ENCODE measurements at regions not wholly inside any gene's neighbourhood (a gene's known extent, or its start where the extent isn't known, plus 50 kb on each side); places are given as distances from the start of the nearest gene placed in this dataset.

DNA sequence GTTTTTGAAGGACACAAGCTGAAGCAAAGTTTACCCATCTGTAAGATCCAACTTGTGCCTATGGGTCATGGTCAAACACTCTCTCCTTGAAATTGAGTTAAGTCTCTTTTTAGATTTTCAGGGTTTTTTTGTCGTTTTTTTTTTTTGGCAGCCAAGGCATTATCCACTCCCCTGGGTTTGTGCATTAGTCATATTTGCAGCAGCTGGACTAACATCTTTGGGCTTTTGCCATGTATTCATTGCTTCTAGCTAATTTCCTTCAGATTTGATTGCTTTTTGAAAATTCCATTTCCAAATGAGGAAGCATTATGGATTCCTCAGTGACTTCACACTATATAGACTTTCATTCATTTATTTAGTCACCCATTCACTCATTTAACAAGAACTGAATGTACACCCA, 80.3 kb upstream of the SRRM4 start:
- H3K27me3 ChIP-seq (ENCODE audit: control insufficient read depth in 3 of 3, insufficient read depth in 3 of 3, low read length in 2 of 3), result no peaks in the 10 kb centered on the region
- no peak overlapping the region for H3K27ac ChIP-seq (ENCODE audit: low read depth in 1 of 2, low read length in 1 of 2)
- TF ChIP-seq, protein P1, sequence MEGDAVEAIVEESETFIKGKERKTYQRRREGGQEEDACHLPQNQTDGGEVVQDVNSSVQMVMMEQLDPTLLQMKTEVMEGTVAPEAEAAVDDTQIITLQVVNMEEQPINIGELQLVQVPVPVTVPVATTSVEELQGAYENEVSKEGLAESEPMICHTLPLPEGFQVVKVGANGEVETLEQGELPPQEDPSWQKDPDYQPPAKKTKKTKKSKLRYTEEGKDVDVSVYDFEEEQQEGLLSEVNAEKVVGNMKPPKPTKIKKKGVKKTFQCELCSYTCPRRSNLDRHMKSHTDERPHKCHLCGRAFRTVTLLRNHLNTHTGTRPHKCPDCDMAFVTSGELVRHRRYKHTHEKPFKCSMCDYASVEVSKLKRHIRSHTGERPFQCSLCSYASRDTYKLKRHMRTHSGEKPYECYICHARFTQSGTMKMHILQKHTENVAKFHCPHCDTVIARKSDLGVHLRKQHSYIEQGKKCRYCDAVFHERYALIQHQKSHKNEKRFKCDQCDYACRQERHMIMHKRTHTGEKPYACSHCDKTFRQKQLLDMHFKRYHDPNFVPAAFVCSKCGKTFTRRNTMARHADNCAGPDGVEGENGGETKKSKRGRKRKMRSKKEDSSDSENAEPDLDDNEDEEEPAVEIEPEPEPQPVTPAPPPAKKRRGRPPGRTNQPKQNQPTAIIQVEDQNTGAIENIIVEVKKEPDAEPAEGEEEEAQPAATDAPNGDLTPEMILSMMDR (IDR thresholded peaks at IDR 0.05; ENCODE audit: control extremely low read depth, extremely low read depth), result no peak
- H3K36me3 ChIP-seq (ENCODE audit: control insufficient read depth in 4 of 4, insufficient read depth in 4 of 4, low read length in 4 of 4), result no peaks in the 10 kb centered on the region
- WGBS, 2 donors, result 55 to 91% methylated on average over 1 of the region's 1 CpG
- DNase-seq (no peak), ATAC-seq (ENCODE audit: insufficient read depth, low FRiP score) (no peak)
- no peaks in the 10 kb centered on the region for H3K9me3 ChIP-seq (ENCODE audit: control insufficient read depth in 4 of 4, insufficient read depth in 3 of 4, low read length in 3 of 4)
- no peak overlapping the region for H3K4me3 ChIP-seq
- H3K9ac ChIP-seq (ENCODE audit: insufficient read depth in 1 of 2, low read length in 2 of 2), result no peak overlapping the region
- no peaks in the 10 kb centered on the region for H3K4me1 ChIP-seq (ENCODE audit: control insufficient read depth in 5 of 5, insufficient read depth in 5 of 5, low read length in 5 of 5)

DNA sequence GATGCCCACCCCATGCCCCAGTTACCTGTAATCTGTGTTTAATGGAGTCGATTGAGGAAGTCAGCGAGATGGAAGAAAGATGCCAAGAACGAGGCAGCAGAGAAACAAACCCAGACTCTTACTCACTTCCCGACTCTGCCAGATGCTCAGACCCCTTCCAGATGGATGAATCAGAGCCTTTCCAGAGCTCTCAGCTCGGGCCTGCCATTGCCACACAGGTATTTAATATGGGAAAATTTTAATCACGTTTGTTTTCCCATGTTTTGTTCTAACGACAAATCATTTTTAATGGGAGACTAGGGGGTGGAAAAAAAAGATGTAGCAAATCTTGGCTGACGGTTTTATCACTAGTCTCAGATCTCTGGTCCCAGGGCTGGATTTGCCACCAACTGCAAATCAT, 72.5 kb upstream of the SRRM4 start:
- 68 to 73% methylated on average over 8 of the region's 8 CpGs for WGBS, 2 donors
- DNase-seq (no peak), ATAC-seq (ENCODE audit: insufficient read depth, low FRiP score) (no peak)
- H3K9me3 ChIP-seq (ENCODE audit: control insufficient read depth in 4 of 4, insufficient read depth in 3 of 4, low read length in 3 of 4), result peaks cover 0 to 3% (median 0%) of the 10 kb centered on the region in 4 donors
- H3K9ac ChIP-seq (ENCODE audit: insufficient read depth in 1 of 2, low read length in 2 of 2), result no peak overlapping the region
- no peaks in the 10 kb centered on the region for H3K36me3 ChIP-seq (ENCODE audit: control insufficient read depth in 4 of 4, insufficient read depth in 4 of 4, low read length in 4 of 4)
- no peaks in the 10 kb centered on the region for H3K27me3 ChIP-seq (ENCODE audit: control insufficient read depth in 3 of 3, insufficient read depth in 3 of 3, low read length in 2 of 3)
- no peak overlapping the region for H3K27ac ChIP-seq (ENCODE audit: low read depth in 1 of 2, low read length in 1 of 2)
- no peaks in the 10 kb centered on the region for H3K4me1 ChIP-seq (ENCODE audit: control insufficient read depth in 5 of 5, insufficient read depth in 5 of 5, low read length in 5 of 5)
- H3K4me3 ChIP-seq, result no peak overlapping the region
- TF ChIP-seq, protein P1 (IDR thresholded peaks at IDR 0.05; ENCODE audit: control extremely low read depth, extremely low read depth), result no peak

DNA sequence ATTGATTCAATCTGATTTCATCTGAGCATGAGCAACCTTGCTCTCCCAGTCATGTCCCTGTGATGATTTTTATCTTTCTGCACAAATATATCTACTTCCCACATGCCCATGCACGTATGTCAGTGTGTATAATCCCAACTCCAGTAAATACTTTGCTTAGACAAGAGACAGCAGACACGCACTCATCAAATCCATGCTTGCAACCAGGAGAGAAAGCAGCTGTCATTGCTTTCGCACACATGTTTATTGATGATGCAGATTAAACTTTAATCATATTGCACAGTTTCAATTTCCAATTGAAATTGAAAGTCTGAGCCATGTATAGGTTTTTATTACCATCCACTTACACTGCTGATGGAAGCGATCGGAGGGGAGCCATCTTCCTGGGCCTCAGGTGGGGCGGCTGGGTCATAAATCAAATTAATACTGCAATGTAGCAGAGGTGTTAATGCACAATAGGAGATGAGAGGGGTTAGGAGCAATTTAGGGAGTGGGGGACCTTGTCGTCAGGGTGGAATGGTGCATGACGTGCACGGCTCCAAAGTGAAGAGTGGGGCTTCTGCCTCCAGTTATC, 68.6 kb upstream of the SRRM4 start:
- WGBS, 2 donors, result 80 to 83% methylated on average over 9 of the region's 9 CpGs
- DNase-seq (no peak), ATAC-seq (ENCODE audit: insufficient read depth, low FRiP score) (no peak)
- Histone ChIP-seq H3K4me1 (ENCODE audit: control insufficient read depth in 5 of 5, insufficient read depth in 5 of 5, low read length in 5 of 5) (no peaks in the 10 kb centered on the region), H3K27ac (ENCODE audit: low read depth in 1 of 2, low read length in 1 of 2) (no peak overlapping the region), H3K4me3 (no peak overlapping the region), H3K9ac (ENCODE audit: insufficient read depth in 1 of 2, low read length in 2 of 2) (no peak overlapping the region), H3K27me3 (ENCODE audit: control insufficient read depth in 3 of 3, insufficient read depth in 3 of 3, low read length in 2 of 3) (no peaks in the 10 kb centered on the region), H3K36me3 (ENCODE audit: control insufficient read depth in 4 of 4, insufficient read depth in 4 of 4, low read length in 4 of 4) (no peaks in the 10 kb centered on the region), H3K9me3 (ENCODE audit: control insufficient read depth in 4 of 4, insufficient read depth in 3 of 4, low read length in 3 of 4) (no peaks in the 10 kb centered on the region)
- TF ChIP-seq, protein P1 (IDR thresholded peaks at IDR 0.05; ENCODE audit: control extremely low read depth, extremely low read depth), result no peak

DNA sequence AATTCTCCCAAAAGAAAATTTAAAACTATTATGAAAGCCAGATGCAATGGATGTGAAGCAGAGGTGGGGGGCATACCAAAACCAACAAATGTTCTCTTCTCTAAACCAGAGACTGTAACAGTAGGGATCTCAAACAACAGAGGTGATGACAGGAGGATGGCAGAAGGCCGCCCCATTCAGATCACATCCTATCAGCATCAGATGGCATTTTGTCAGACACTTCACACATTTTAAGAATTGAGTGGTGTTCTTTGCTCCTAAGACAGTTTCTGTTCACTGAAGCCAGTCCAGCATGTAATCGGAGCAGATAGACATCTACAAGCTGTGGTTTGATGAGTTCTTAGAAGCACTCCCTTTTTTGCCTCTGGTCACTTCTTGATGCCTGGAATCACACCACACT, 59.6 kb upstream of the SRRM4 start:
- no peak for DNase-seq
- WGBS, 2 donors, result 84 to 86% methylated on average over 2 of the region's 2 CpGs

More for the DNA sequence above, 59.6 kb upstream of the SRRM4 start:
- no peaks in the 10 kb centered on the region for H3K27me3 ChIP-seq (ENCODE audit: control insufficient read depth in 3 of 3, insufficient read depth in 3 of 3, low read length in 2 of 3)
- no peak overlapping the region for H3K4me3 ChIP-seq
- peaks cover 0 to 12% (median 0%) of the 10 kb centered on the region in 5 donors for H3K4me1 ChIP-seq (ENCODE audit: control insufficient read depth in 5 of 5, insufficient read depth in 5 of 5, low read length in 5 of 5)
- no peaks in the 10 kb centered on the region for H3K36me3 ChIP-seq (ENCODE audit: control insufficient read depth in 4 of 4, insufficient read depth in 4 of 4, low read length in 4 of 4)
- TF ChIP-seq, protein P1 (IDR thresholded peaks at IDR 0.05; ENCODE audit: control extremely low read depth, extremely low read depth), result no peak
- H3K9me3 ChIP-seq (ENCODE audit: control insufficient read depth in 4 of 4, insufficient read depth in 3 of 4, low read length in 3 of 4), result no peaks in the 10 kb centered on the region
- H3K27ac ChIP-seq (ENCODE audit: low read depth in 1 of 2, low read length in 1 of 2), result no peak overlapping the region
- no peak for ATAC-seq (ENCODE audit: insufficient read depth, low FRiP score)
- no peak overlapping the region for H3K9ac ChIP-seq (ENCODE audit: insufficient read depth in 1 of 2, low read length in 2 of 2)

Data from lung (tissue), 11 donors.